Panc1 (cell line): ENCODE measurements at regions not wholly inside any gene's neighbourhood (a gene's known extent, or its start where the extent isn't known, plus 50 kb on each side); places are given as distances from the start of the nearest gene placed in this dataset.

Experiments
- CTCF ChIP-seq: fragments of 450-650 bp; IDR thresholded peaks from 2 replicates; pipeline ENCODE4 v1.5.1; 2017; ENCODE audit warnings: mild to moderate bottlenecking
- POLR2AphosphoS5 ChIP-seq: IDR thresholded peaks from 2 replicates; pipeline ENCODE4 v1.6.1; 2012; ENCODE audit warnings: mild to moderate bottlenecking, low read depth, low read length, moderate library complexity
- REST ChIP-seq, 2 experiments: IDR thresholded peaks; 2 replicates each; pipeline ENCODE4 v1.6.1; 2011 to 2012; ENCODE audit warnings: low read depth in 2 of 2, control low read depth in 1 of 2, low read length in 1 of 2, mild to moderate bottlenecking in 1 of 2, moderate library complexity in 1 of 2; ENCODE audit not compliant: insufficient read depth in 1 of 2
- SIN3A ChIP-seq: IDR thresholded peaks from 2 replicates; pipeline ENCODE4 v1.6.1; 2012; ENCODE audit warnings: low read depth, mild to moderate bottlenecking, low read length, moderate library complexity, borderline replicate concordance; ENCODE audit not compliant: insufficient read depth

GRCh38 chr7:10474048-10474447, 499.6 kb upstream of the PHF14 start:
- TF ChIP-seq CTCF (no peak), SIN3A (no peak), POLR2AphosphoS5 (no peak), REST (IDR thresholded peaks at IDR 0.05; ENCODE audit: insufficient read depth in 1 of 2, low read depth in 2 of 2, low read length in 1 of 2) (no peak)
